ENCODE measurements at regions not wholly inside any gene's neighbourhood (a gene's known extent, or its start where the extent isn't known, plus 50 kb on each side); places are given as distances from the start of the nearest gene placed in this dataset.
"Not testable (repeated sequence)": the region's sequence is repeated elsewhere in the genome, so short reads cannot be mapped to it uniquely, and the experiment has no call there.

DNA sequence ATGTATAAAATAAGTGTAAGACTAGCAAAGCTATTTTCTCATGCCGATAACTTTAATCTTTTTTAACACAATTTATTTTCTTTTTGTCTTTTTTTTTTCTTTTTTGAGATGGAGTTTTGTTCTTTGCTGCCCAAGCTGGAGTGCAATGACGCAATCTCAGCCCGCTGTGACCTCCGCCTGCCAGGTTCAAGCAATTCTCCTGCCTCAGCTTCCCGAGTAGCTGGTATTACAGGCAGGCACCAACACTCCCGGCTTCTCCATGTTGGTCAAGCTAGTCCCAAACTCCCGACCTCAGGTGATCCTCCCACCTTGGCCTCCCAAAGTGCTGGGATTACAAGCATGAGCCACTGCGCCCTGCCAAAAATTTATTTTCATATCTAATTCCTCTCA is 164.2 kb upstream of the SLIT2 start:
- no peaks in the 10 kb centered on the region for H3K27me3 Mint-ChIP-seq
- H3K4me3 Mint-ChIP-seq, result no peak overlapping the region
- no peaks in the 10 kb centered on the region for H3K36me3 Mint-ChIP-seq
- DNase-seq, result no peak
- H3K9me3 Mint-ChIP-seq, result no peaks in the 10 kb centered on the region
- no peak overlapping the region for H3K27ac Mint-ChIP-seq
- no peaks in the 10 kb centered on the region for H3K4me1 Mint-ChIP-seq

GRCh38 chr4:20086799-20087521 is 164.7 kb upstream of the SLIT2 start:
- Mint-ChIP-seq H3K27ac (no peak overlapping the region), H3K36me3 (no peaks in the 10 kb centered on the region), H3K4me3 (no peak overlapping the region), H3K9me3 (no peaks in the 10 kb centered on the region), H3K4me1 (no peaks in the 10 kb centered on the region), H3K27me3 (no peaks in the 10 kb centered on the region)
- no peak for DNase-seq

DNA sequence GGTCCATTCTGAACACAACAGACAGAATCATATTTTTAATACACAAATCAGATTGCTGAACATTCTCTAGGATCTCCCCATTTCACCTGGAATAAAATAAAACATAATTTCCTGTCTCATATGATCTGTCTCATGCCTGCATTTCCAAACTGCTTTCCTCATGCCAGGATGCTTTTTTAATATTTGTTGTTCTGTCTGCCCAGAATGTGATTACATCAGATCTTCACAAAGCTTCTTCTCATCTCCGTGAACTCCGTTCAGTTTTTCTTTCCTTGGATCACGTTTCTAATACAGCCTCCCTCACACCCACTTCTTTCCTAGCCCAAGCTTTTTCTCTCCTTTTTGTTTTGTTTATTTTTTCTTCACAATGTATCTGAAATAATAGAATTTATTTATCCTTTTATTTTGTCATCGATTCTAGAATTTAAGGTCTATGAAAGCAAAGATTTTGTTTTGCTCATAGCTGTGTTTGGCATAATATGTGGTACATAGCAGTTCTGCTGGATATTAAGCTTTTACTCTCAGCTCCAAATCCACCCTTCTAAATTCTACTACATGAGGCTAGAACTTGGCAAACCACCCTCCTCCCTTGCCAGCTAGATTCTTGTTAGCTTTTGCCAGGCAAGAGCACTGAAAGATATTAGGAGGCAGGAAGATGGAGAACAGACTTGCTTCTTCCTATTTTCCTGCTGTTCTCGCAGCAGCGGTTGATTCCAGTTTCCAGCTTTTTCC is 165.5 kb upstream of the SLIT2 start:
- Mint-ChIP-seq H3K27me3 (no peaks in the 10 kb centered on the region), H3K9me3 (no peaks in the 10 kb centered on the region), H3K36me3 (no peaks in the 10 kb centered on the region), H3K4me1 (no peaks in the 10 kb centered on the region), H3K27ac (no peak overlapping the region), H3K4me3 (no peak overlapping the region)
- DNase-seq, result no peak

- Mint-ChIP-seq H3K4me1 (no peaks in the 10 kb centered on the region), H3K27ac (no peak overlapping the region)
Measured at GRCh38 chr4:20085653-20086052, 166.1 kb upstream of the SLIT2 start.

DNA sequence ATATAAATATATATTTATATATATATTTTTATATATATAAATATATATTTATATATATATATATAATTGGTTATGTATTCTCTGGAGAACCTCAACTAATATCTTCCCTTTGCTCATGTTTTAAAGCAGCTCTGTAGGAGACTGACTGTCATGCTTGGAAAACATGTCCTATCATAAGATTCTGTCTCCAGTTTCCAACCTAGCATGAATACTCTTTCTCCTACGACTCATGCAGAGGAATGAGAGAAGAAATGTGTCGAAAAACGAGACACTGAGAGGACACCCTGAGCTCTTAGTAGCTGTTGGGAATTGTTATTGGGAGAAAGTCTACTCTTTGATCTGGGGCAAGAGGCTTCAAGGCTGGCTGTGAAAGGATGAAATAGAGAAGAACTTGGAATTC is 166.5 kb upstream of the SLIT2 start:
- Mint-ChIP-seq H3K9me3 (peaks cover 3% of the 10 kb centered on the region), H3K4me3 (no peak overlapping the region), H3K27ac (no peak overlapping the region), H3K36me3 (no peaks in the 10 kb centered on the region), H3K27me3 (no peaks in the 10 kb centered on the region), H3K4me1 (no peaks in the 10 kb centered on the region)
- DNase-seq, result no peak

More at GRCh38 chr4:20085653-20086052, 166.1 kb upstream of the SLIT2 start:
- no peaks in the 10 kb centered on the region for H3K27me3 Mint-ChIP-seq
- H3K4me3 Mint-ChIP-seq, result no peak overlapping the region
- H3K36me3 Mint-ChIP-seq, result no peaks in the 10 kb centered on the region
- peaks cover 3% of the 10 kb centered on the region for H3K9me3 Mint-ChIP-seq
- no peak for DNase-seq

DNA sequence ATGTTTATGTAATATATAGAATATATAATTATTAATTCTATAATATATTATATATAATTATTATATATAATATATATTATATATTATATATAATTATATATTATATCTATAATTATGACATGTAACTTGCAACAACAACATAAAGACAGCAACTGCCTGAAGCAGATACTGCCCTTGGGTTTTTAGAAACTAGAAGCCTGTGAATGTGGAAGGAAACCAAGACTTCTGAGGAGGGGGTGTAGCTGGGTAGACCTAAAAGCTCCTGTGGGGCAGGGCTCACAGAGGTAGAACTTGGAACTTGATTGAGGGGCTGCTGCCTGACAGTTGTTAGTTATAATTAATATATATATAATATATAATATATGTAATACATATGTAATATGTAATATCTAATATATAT is 167.2 kb upstream of the SLIT2 start:
- H3K4me1 Mint-ChIP-seq, result no peaks in the 10 kb centered on the region
- DNase-seq, result no peak
- H3K27me3 Mint-ChIP-seq, result no peaks in the 10 kb centered on the region
- no peak overlapping the region for H3K4me3 Mint-ChIP-seq
- no peak overlapping the region for H3K27ac Mint-ChIP-seq
- H3K36me3 Mint-ChIP-seq, result no peaks in the 10 kb centered on the region
- H3K9me3 Mint-ChIP-seq, result peaks cover 3% of the 10 kb centered on the region

- H3K9me3 Mint-ChIP-seq, result peaks cover 8% of the 10 kb centered on the region
- no peak overlapping the region for H3K4me3 Mint-ChIP-seq
Measured at GRCh38 chr4:20078644-20079043, 173.1 kb upstream of the SLIT2 start.

DNA sequence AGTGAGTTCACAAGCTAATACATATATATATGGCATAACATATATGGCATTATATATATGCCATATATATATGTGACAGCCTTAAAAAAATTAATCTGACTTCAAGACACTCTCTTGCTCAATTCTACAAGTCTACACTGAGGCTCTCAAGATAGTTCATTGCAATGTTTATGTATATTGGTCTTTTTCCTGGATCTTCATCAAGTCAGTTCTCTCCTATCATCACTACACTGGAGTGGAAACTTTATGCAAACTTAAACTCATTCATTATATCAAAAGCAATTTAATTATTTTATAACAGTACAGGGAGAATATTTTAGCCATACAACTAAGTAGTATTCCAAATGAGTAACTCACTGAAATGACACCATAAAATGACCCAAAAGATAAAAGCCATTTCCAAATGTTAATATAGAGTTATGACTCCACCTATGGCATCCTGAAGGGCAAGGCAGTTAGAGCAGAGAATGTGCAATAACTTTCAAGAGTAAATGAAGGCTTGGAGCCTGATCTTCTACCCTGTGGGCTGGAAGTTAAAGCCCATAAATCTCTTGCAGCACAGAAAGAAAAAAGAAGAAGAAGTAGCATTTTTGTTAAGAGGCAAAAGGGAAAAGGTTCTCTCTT is 176.3 kb upstream of the SLIT2 start:
- H3K4me3 Mint-ChIP-seq, result no peak overlapping the region
- H3K27ac Mint-ChIP-seq, result no peak overlapping the region
- H3K27me3 Mint-ChIP-seq, result no peaks in the 10 kb centered on the region
- H3K4me1 Mint-ChIP-seq, result no peaks in the 10 kb centered on the region
- H3K9me3 Mint-ChIP-seq, result peaks cover 5% of the 10 kb centered on the region
- DNase-seq, result no peak
- H3K36me3 Mint-ChIP-seq, result no peaks in the 10 kb centered on the region

More at GRCh38 chr4:20078644-20079043, 173.1 kb upstream of the SLIT2 start:
- Mint-ChIP-seq H3K36me3 (no peaks in the 10 kb centered on the region), H3K27ac (no peak overlapping the region), H3K4me1 (no peaks in the 10 kb centered on the region), H3K27me3 (no peaks in the 10 kb centered on the region)
- no peak for DNase-seq

DNA sequence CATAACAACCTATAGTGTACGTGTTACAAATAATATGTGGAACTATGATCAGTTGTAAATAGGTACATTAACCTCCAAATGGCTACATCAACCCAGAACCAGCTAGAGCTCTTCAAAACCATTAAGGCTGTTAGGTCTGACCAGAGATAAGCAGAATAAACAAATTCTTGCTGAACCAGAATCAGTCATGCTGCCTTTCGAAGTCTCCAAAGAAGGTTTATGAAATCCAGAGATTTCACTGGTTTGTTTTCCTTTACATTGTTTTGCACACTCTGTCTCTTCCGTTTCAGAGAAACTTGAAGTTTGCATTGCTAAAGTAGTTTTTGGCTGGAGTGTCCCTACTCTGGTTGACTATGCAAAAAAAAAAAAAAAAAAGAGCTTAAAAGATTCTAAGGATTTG is 177.3 kb upstream of the SLIT2 start:
- no peak for DNase-seq
- no peaks in the 10 kb centered on the region for H3K27me3 Mint-ChIP-seq
- peaks cover 5% of the 10 kb centered on the region for H3K9me3 Mint-ChIP-seq
- no peaks in the 10 kb centered on the region for H3K4me1 Mint-ChIP-seq
- no peak overlapping the region for H3K4me3 Mint-ChIP-seq
- no peaks in the 10 kb centered on the region for H3K36me3 Mint-ChIP-seq
- no peak overlapping the region for H3K27ac Mint-ChIP-seq

- Mint-ChIP-seq H3K9me3 (peaks cover 10% of the 10 kb centered on the region), H3K27me3 (no peaks in the 10 kb centered on the region), H3K27ac (no peak overlapping the region), H3K4me3 (no peak overlapping the region), H3K4me1 (no peaks in the 10 kb centered on the region), H3K36me3 (no peaks in the 10 kb centered on the region)
- no peak for DNase-seq
Measured at GRCh38 chr4:20065952-20066351, 185.8 kb upstream of the SLIT2 start.

GRCh38 chr4:20062857-20063256 is 188.8 kb upstream of the SLIT2 start:
- not testable (repeated sequence) for H3K4me3 Mint-ChIP-seq, H3K36me3 Mint-ChIP-seq, H3K27me3 Mint-ChIP-seq, H3K9me3 Mint-ChIP-seq, DNase-seq, H3K4me1 Mint-ChIP-seq, H3K27ac Mint-ChIP-seq

GRCh38 chr4:20062054-20062453 is 189.7 kb upstream of the SLIT2 start:
- peaks cover 11% of the 10 kb centered on the region for H3K9me3 Mint-ChIP-seq
- no peaks in the 10 kb centered on the region for H3K4me1 Mint-ChIP-seq
- no peaks in the 10 kb centered on the region for H3K36me3 Mint-ChIP-seq
- DNase-seq, result no peak
- no peaks in the 10 kb centered on the region for H3K27me3 Mint-ChIP-seq
- no peak overlapping the region for H3K27ac Mint-ChIP-seq
- H3K4me3 Mint-ChIP-seq, result no peak overlapping the region

- no peak overlapping the region for H3K27ac Mint-ChIP-seq
- peaks cover 3% of the 10 kb centered on the region for H3K9me3 Mint-ChIP-seq
- no peak overlapping the region for H3K4me3 Mint-ChIP-seq
- no peak for DNase-seq
- H3K27me3 Mint-ChIP-seq, result no peaks in the 10 kb centered on the region
- H3K4me1 Mint-ChIP-seq, result no peaks in the 10 kb centered on the region
- H3K36me3 Mint-ChIP-seq, result no peaks in the 10 kb centered on the region
Measured at GRCh38 chr4:20050768-20051167, 200.9 kb upstream of the SLIT2 start.

GRCh38 chr4:20049889-20050288 is 201.8 kb upstream of the SLIT2 start:
- H3K27me3 Mint-ChIP-seq, result no peaks in the 10 kb centered on the region
- no peaks in the 10 kb centered on the region for H3K36me3 Mint-ChIP-seq
- H3K4me3 Mint-ChIP-seq, result no peak overlapping the region
- H3K4me1 Mint-ChIP-seq, result no peaks in the 10 kb centered on the region
- H3K27ac Mint-ChIP-seq, result no peak overlapping the region
- DNase-seq, result no peak
- H3K9me3 Mint-ChIP-seq, result peaks cover 6% of the 10 kb centered on the region

DNA sequence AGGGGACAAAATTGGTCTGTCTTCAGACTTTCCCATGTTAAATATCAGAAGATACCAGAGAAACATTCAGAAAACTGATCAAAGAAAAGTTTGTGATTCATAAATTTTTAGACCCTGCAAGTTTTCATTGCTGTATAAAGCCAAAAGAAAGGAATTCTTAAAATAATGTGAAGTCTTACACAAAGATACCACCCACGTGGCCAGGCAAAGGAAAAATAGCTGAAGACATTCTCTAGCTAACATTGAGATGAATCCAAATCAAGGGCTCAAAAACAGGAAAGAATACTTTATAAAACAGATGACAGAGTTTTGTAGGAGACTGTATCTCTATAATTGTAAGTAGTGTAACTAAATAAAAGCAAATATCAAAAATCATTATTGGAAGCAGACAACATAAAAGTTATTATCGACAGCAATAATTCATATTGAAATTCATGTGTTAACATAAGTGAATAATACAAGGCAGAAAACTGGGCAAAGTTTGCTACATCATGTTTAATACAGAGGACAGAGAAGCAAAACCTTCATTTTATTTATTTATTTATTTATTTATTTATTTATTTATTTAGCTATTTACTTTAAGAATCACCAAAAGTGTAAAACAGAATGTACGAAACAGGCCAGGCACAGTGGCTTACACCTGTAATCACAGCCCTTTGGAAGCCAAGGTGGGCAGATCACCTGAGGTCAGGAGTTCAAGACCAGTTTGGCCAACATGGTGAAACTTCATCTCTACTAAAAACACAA is 204.6 kb upstream of the SLIT2 start:
- Mint-ChIP-seq H3K4me1 (no peaks in the 10 kb centered on the region), H3K9me3 (peaks cover 6% of the 10 kb centered on the region), H3K36me3 (no peaks in the 10 kb centered on the region), H3K27me3 (no peaks in the 10 kb centered on the region), H3K4me3 (no peak overlapping the region), H3K27ac (no peak overlapping the region)
- no peak for DNase-seq

All from activated naive CD8-positive, alpha-beta T cell treated with anti-CD3 and anti-CD28 coated beads for 36 hours (primary cell).